Muscle of leg (tissue), 3 donors: ENCODE measurements at regions not wholly inside any gene's neighbourhood (a gene's known extent, or its start where the extent isn't known, plus 50 kb on each side); places are given as distances from the start of the nearest gene placed in this dataset.

ENCODE experiments used
- DNase-seq: peaks from one replicate; pipeline ENCODE4 v3.0.0; 2013
- H3K27ac ChIP-seq: one replicate; pipeline ENCODE4 v1.5.1; 2013; ENCODE audit warnings: mild to moderate bottlenecking, low read length, control low read depth
- H3K27me3 ChIP-seq: one replicate; pipeline ENCODE4 v1.6.1; 2013; ENCODE audit warnings: low read length; ENCODE audit not compliant: control insufficient read depth, insufficient read depth
- H3K36me3 ChIP-seq: one replicate; pipeline ENCODE4 v1.6.1; 2013; ENCODE audit warnings: low read length; ENCODE audit not compliant: control insufficient read depth, insufficient read depth
- H3K4me1 ChIP-seq: one replicate; pipeline ENCODE4 v1.6.1; 2013; ENCODE audit warnings: low read length; ENCODE audit not compliant: control insufficient read depth, insufficient read depth
- H3K4me3 ChIP-seq: one replicate; pipeline ENCODE4 v1.5.1; 2013; ENCODE audit warnings: low read length, control low read depth
- H3K9me3 ChIP-seq: replicated peaks from 2 replicates; pipeline ENCODE4 v1.6.1; 2013; ENCODE audit warnings: low read depth, low read length; ENCODE audit not compliant: control insufficient read depth
- WGBS: methylation state at CpG from one replicate; pipeline ENCODE4 v1.1.5; 2013; ENCODE audit warnings: missing lambda C conversion rate; ENCODE audit not compliant: insufficient coverage; 5-methylcytosine and 5-hydroxymethylcytosine counted together

DNA sequence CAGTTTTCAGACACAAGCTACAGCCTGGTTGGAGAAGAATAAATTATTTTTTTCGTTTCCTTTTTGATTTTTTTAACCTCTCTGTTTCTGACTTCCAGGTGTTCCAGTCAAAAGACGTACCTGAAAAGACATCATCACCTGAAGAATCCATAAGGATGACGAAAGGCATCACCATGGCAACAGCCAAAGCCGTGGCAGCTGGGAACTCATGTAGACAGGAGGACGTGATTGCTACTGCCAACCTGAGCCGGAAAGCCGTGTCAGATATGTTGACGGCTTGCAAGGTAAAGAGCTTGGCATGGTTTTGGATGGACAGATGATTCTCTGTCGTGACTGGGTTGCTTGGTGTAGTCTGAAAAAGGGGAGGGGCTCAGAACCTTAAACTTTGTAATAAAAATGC lies 237.0 kb upstream of the TPM1 start:
- 85% methylated on average over 5 of the region's 9 CpGs for WGBS
- Histone ChIP-seq H3K4me3 (no peak overlapping the region), H3K27ac (no peak overlapping the region), H3K27me3 (no peaks in the 10 kb centered on the region), H3K9me3 (no peaks in the 10 kb centered on the region), H3K4me1 (no peaks in the 10 kb centered on the region), H3K36me3 (peaks cover 71% of the 10 kb centered on the region)
- DNase-seq: no peak

- no peak overlapping the region for H3K27ac ChIP-seq
- WGBS: 77% methylated on average over 7 of the region's 11 CpGs
- peaks cover 63% of the 10 kb centered on the region for H3K36me3 ChIP-seq
- DNase-seq: no peak
- H3K4me1 ChIP-seq: no peaks in the 10 kb centered on the region
- no peaks in the 10 kb centered on the region for H3K9me3 ChIP-seq
- no peak overlapping the region for H3K4me3 ChIP-seq
- H3K27me3 ChIP-seq: no peaks in the 10 kb centered on the region
These were observed 234.9 kb upstream of the TPM1 start for GRCh38 chr15:62807539-62808130.

DNA sequence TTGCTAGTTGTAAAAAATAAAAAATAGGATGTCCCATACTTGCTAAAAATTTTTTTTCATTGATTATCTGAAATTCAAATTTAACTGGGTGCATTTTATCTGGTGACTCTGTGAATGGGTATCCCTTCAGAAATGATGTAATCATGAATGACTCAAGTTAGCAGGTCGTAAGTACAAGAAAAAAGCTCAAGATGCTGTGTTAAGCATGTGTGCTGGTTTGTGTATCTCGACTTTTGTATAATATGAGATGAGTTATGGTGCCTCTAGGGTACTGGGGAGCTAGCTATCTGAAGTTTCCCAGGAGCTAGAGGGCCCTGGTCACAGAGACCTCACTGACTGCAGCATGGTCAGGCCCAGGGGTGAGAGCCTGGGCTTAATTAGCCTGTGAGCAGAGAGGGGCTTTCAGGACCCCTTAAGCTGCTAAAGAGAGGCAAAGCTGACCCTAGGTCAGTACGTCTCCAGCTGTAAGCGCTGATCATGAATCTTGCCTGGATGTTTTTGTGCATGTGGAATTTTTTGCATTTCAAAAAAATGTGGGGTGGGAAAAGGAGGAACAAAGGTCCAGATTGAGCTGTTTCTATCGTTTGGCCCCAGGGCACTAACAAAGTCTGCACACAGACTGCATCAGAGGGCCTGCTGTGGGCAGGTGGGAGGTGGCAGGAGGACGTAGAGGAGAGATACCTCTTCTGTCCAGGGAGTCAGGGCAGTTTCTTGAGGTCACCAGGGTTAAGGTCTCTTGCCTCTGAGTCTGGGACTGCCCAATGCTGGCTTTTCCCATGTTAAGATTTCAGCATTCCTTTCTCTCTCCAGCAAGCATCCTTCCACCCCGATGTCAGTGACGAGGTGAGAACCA lies 233.2 kb upstream of the TPM1 start:
- no peak overlapping the region for H3K4me3 ChIP-seq
- H3K27ac ChIP-seq: no peak overlapping the region
- WGBS: 61% methylated on average over 8 of the region's 8 CpGs
- peaks cover 59% of the 10 kb centered on the region for H3K36me3 ChIP-seq
- no peaks in the 10 kb centered on the region for H3K27me3 ChIP-seq
- no peaks in the 10 kb centered on the region for H3K9me3 ChIP-seq
- DNase-seq: no peak
- no peaks in the 10 kb centered on the region for H3K4me1 ChIP-seq

GRCh38 chr15:62809968-62810260 lies 232.6 kb upstream of the TPM1 start:
- H3K27ac ChIP-seq: no peak overlapping the region
- H3K9me3 ChIP-seq: no peaks in the 10 kb centered on the region
- H3K4me1 ChIP-seq: no peaks in the 10 kb centered on the region
- H3K4me3 ChIP-seq: no peak overlapping the region
- no peak for DNase-seq
- H3K36me3 ChIP-seq: peaks cover 53% of the 10 kb centered on the region
- H3K27me3 ChIP-seq: no peaks in the 10 kb centered on the region
- WGBS: 82% methylated on average over 7 of the region's 8 CpGs

DNA sequence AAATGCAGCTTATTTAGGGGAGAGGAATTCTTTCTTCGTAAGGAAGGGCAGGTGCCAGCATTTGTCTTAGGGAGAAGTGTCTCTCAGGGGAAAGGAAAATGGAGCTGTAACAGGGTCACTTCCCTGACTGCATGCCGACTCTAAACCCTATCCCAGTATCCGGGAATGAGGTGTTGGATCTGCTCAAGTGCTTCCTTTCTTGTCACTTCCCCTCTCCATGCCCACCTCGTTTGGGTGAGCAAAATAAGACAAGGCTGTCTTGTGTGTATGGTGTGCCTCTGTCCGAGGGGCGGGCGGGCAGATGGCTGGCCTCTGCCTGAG lies 230.1 kb upstream of the TPM1 start:
- DNase-seq: no peak
- no peaks in the 10 kb centered on the region for H3K9me3 ChIP-seq
- H3K36me3 ChIP-seq: peaks cover 30% of the 10 kb centered on the region
- no peaks in the 10 kb centered on the region for H3K4me1 ChIP-seq
- no peak overlapping the region for H3K27ac ChIP-seq
- WGBS: no CpG with 5 or more reads among the region's 7 CpGs
- no peak overlapping the region for H3K4me3 ChIP-seq
- no peaks in the 10 kb centered on the region for H3K27me3 ChIP-seq

- no peak overlapping the region for H3K4me3 ChIP-seq
- no CpG with 5 or more reads among the region's 4 CpGs for WGBS
These were observed 226.0 kb upstream of the TPM1 start for GRCh38 chr15:62816342-62817069.

DNA sequence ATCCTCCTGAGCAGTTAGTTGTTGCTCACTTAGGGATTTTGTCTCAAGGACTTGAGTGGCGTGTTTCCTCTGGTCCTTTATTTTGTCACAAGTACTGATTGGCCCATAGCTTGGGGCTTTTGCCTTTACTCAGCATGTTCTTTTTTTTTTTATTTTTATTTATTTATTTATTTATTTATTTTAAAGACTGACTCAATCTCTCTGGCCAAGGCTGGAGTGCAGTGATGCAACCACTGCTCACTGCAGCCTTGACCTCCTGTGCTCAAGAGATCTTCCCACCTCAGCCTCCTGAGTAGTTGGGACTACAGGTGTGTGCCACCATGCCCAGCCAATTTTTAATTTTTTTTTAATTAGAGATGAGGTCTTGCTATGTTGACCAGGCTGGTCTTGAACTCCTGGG lies 223.9 kb upstream of the TPM1 start:
- Histone ChIP-seq H3K4me1 (no peaks in the 10 kb centered on the region), H3K27ac (no peak overlapping the region), H3K27me3 (no peaks in the 10 kb centered on the region), H3K9me3 (no peaks in the 10 kb centered on the region), H3K36me3 (peaks cover 33% of the 10 kb centered on the region), H3K4me3 (no peak overlapping the region)
- WGBS: no CpG with 5 or more reads among the region's 1 CpG
- DNase-seq: no peak

More at GRCh38 chr15:62816342-62817069, 226.0 kb upstream of the TPM1 start:
- Histone ChIP-seq H3K27me3 (no peaks in the 10 kb centered on the region), H3K36me3 (peaks cover 22% of the 10 kb centered on the region), H3K9me3 (no peaks in the 10 kb centered on the region), H3K27ac (peak overlapping the region; percentile 32), H3K4me1 (no peaks in the 10 kb centered on the region)
- no peak for DNase-seq

DNA sequence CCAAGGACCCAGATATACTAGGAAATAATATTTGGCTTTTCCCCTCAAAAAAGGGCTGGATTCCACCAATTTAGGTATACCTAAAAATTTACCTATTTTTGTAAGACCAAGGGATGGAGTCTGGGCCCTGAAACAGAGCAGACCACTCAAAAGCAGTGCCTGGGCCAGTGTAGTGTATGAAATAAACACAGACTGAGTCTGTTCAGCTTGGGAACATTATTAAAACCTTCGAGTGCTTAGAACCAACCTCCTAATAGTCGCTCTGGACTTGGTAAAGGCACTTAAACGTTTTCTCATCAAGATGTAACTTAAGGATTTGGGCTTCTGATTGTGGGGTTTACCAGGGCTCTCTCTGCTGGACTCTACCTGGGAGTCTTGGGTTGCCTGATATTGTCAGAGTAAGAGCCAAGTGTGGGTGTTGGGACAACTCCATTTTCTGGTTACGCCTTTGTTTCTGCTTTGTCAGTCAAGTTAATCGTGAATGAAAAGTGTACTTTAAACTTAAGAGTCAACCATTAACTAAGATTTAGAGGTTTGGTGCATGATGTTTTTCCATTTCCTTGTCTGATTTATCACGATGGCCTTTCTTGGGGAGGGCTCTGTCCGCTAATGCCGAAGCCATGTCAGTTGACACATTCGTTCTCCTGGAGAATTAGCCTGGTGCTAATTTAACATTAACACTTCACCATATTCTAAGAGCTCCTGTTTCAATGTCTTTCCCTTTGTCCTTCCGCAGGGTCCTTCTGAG lies 221.0 kb upstream of the TPM1 start:
- DNase-seq: no peak
- 79% methylated on average over 5 of the region's 10 CpGs for WGBS
- Histone ChIP-seq H3K4me3 (no peak overlapping the region), H3K4me1 (no peaks in the 10 kb centered on the region), H3K9me3 (no peaks in the 10 kb centered on the region), H3K36me3 (peaks cover 33% of the 10 kb centered on the region), H3K27me3 (no peaks in the 10 kb centered on the region), H3K27ac (no peak overlapping the region)

- H3K27ac ChIP-seq: no peak overlapping the region
- H3K4me3 ChIP-seq: no peak overlapping the region
- peaks cover 35% of the 10 kb centered on the region for H3K36me3 ChIP-seq
- DNase-seq: no peak
- H3K4me1 ChIP-seq: no peaks in the 10 kb centered on the region
- WGBS: 100% methylated on average over 1 of the region's 4 CpGs
- no peaks in the 10 kb centered on the region for H3K27me3 ChIP-seq
- no peaks in the 10 kb centered on the region for H3K9me3 ChIP-seq
These were observed 220.3 kb upstream of the TPM1 start for GRCh38 chr15:62822228-62822627.

GRCh38 chr15:62823561-62823960 lies 219.0 kb upstream of the TPM1 start:
- no peak overlapping the region for H3K27ac ChIP-seq
- peaks cover 35% of the 10 kb centered on the region for H3K36me3 ChIP-seq
- no peak overlapping the region for H3K4me3 ChIP-seq
- 82% methylated on average over 4 of the region's 8 CpGs for WGBS
- H3K27me3 ChIP-seq: no peaks in the 10 kb centered on the region
- no peaks in the 10 kb centered on the region for H3K9me3 ChIP-seq
- DNase-seq: no peak
- H3K4me1 ChIP-seq: peaks cover 2% of the 10 kb centered on the region
